Stimulated activated CD4-positive, alpha-beta T cell treated with anti-CD3 and anti-CD28 coated beads, Interleukin-1b, Interleukin-23, amount 100 ng/mL, for 4 hours (primary cell): ENCODE measurements at regions not wholly inside any gene's neighbourhood (a gene's known extent, or its start where the extent isn't known, plus 50 kb on each side); places are given as distances from the start of the nearest gene placed in this dataset.

Source experiments
- DNase-seq, 2 donors: peaks; one replicate each; pipeline ENCODE4 v3.0.0-alpha.2; 2020; ENCODE audit warnings: low read depth in 2 of 2

DNA sequence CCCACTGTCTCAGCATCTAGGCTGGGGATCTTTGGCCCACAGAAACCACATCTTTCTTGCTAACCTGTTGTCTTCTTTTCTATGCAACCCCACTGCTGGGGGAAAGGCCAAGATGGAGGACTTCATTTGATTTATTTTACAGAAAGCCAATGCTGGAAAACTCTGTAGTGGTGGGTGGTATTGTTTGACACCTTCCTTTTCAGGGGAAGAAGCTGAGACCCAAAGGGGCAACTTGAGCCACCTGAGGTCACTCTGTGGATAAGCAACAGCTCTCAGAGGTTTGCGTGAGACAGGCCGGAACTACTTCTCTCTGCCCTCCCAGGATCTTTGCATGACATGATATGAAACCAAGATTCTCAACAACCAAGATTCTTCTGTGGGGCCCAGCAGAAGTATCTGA is 645.2 kb downstream of the VRK1 start:
- no peak for DNase-seq

DNA sequence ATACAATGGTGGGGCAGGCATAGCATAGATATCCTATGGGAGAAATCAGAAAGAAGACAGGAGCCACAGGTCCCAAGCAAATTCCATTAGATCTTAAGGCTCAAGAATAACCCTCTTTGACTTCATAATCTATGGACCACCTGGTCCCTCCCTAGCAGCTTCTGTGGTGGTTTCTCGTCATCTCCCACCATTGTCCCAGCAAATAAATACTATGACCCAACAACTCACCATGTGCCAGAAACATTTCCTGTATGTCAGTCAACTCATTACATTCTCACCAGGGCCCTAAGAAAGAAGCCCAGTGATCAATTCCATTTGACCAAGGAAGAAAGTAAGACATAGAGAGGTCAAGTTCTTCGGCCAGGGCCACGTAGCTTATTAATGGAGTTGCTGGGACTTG is 646.2 kb downstream of the VRK1 start:
- no peak for DNase-seq

DNA sequence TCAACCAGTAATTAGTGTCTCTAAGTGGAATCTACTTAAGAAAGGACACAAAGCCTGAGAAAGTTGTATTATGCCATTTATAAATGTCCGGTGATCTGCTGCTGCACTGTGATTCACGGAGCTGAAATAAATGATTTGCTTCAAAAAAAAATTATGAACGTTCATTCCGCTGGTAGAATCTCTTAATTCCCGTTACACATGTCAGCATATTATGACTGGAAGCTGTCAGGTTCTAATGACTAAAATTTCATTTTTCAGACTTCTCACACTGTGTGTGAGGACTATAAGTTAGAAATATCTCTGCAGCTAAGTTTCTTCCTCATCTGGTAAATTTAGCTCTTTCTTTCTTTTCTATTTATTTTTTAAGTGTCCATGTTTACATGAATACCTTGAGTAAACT is 647.1 kb downstream of the VRK1 start:
- DNase-seq, result no peak

DNA sequence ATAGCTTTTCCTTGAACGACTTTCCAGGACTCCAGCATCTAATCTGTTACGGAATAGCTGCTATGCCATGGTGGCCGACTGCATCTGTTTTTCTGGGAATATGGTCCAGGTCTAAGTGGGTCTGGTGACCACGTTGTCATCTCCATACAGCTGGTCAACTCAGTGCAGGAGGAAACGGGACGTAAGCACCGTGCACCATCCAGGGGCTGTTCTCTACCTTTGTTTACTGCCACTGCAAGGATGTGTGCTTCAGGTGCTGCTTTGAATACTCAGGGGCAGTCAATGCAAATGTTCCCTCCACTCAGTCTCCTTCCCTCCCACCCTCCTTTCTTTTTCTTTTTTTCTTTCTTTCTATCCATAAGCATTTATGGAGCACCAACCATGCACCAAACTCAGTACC is 648.2 kb downstream of the VRK1 start:
- DNase-seq, result no peak

DNA sequence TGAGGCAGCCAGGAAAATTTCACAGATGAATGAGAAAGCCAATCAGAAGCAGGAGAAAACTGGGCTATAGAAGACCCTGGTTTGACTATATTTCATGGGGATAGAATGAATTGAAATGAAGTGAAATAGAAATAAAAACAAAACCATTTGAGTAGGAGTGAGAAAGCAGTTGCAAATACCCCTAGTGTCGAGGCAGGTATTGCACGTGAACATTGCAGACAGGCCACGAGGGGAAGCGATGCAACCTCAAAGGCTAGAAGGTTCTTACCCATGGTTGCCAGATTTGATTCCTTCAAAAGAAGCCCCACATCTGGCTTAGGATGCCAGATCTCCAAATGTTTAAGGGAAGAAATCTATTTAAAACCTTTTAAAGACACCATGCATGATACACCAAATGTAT is 648.9 kb downstream of the VRK1 start:
- no peak for DNase-seq

DNA sequence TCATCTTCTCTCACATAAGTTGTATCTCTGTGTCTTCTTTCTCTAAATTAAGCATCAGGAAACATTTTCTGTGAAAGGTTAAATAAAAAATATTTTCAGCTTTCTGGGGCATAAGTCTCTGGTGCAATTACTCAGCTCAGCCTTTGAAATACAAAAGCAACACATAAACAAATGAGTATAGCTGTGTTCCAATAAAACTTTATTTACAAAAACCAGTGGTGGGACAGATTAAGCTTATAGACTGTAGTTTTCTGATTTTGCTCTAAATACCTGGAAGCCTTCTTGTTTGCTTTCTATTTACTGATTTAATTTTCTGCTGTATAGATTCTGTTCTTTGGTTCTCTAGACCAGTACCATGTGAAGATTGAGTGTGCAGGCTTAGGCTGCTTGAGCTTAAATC is 655.1 kb downstream of the VRK1 start:
- DNase-seq, result no peak

DNA sequence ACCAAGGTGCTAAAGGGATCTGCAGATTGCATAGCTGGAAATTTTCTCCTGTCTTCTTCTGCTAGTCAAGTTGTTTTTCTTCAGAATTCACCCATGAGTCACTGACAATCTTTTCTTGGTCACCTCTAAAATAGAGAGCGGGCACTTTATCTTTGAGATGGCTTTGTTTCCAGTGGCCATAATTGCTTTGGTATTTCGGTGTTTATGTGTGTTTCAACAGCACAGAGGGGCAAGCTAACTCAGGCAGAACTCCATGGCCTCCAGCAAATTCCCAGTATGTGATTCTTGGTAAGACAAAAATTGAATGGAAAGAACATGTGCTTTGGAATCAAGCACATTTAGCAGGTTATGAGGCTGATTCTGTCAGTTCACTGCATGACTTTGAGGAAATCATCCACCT is 656.8 kb downstream of the VRK1 start:
- no peak for DNase-seq

DNA sequence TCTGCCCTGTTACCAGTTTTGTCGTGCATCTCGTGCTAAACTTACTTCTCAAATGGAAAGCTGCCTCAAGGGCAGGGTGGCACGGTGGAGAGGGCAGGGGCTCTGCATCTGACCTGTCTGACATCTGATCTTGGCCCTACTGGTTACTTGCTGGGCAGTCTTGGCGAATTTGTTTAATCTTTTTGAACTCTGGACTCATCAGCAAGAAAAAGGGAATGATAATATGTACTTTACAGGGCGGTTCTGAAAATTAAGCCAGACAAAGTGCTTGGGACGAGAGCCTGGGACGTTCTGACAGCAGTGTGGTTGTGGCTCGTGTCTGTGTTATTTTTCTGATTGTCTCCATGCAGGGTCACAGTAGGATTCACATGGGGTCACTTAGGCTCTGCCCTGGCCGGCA is 659.3 kb downstream of the VRK1 start:
- DNase-seq, result no peak

DNA sequence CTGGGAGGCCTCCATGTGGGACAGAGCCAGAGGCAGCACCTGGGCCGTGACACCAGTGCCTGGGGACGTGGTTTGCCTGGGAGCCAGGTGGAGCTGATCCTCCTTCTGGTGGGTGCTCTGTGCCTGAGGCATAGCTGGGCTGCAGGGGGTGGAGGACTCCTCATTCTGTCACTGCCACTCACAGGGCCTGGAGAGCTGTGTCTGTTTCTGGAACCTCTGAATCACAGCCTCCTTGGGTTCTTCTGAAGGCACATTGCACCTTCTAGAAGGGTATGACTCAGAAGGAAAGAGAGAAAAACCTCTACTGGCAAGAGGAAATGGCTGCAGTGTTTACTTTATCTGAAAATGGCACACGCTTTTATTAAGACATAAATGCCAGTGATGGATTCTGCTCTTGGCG is 659.8 kb downstream of the VRK1 start:
- DNase-seq, result peak; percentile 46 to 61

DNA sequence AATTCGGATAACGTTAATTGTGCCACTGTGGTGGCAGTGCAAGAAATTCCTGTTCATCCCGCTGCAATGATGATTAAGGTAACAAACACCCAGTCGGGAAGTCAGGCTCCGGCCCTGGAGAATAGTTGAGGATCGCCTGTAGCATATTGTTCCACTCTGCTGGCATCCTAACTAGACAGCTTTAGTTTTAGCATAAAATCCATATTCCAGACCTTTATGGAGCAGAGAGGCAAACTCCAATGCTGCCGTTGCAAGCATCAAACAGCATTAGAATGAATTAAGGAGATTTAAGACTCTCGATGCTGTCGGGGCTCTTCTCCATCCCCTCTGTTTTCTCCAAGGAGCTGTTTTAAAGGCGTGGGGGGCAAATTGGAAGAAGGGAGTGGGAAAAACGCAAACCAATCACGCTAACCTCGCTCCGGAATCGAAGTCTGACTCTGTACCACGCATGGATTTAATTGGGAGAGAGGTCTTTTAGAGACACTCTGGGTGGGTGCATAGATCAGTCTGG is 660.4 kb downstream of the VRK1 start:
- DNase-seq, result no peak

DNA sequence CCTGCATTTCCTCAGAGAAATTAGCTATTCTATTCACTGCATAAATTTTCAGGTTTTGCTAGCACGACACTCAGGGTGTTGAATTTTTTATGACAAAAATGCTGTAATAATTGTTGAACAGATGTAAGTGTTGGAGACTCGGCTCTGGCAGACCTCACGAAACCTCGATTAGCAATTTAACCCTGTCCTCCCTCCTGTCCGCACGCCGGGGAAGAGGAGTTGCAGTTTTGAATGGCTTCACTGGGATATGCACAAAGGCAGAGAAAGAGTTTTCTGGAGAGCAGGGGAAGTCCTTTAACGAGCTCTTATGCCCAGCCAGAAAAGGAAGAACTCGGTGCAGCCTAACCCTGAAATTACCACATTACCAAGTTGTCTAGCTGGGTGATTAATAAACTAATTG is 661.1 kb downstream of the VRK1 start:
- no peak for DNase-seq

DNA sequence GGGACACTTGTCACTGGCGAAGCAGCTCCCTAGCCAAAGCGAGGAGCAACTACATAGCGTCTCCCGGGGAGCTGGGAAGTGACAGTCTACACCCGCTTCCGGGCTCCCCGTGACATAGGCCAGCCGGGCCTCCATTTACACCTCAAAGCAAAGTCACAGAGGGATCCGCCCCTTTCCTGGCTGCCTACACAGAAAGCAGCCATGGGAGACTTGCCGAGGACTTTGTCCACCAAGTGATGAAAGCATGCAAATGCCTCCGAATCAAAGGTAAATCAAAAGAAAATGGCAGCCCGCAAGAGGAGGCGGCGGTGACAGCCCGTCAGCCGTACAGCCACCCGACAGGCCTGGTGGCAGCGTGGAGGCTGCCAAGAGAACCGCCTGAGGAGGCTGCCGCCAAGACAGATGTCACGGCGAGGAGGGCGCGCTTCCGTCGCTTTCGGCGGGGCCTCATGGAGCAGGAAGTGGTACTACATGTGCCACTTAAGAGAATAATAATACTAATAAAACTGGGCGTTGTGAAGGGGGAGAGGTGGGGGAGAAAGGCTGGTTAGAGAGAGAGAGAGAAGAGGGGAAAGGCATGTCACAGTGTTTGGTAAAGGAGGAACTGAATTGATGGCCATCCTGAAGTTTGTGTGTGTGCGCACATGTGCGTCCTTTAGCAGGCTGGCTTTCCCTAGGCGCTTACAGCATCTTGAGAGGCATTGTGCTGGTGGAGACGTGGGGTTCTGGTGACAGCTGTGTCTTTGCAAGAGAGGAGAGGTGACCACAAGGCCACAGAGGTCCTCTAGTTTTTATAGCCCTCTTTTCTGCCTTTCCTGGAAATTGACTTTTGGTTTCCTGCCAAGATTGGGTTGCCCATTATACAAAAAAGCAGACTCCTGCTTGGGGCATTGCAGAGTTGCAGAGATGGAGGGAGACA is 661.7 kb downstream of the VRK1 start:
- DNase-seq, result peak; percentile 63 to 64

DNA sequence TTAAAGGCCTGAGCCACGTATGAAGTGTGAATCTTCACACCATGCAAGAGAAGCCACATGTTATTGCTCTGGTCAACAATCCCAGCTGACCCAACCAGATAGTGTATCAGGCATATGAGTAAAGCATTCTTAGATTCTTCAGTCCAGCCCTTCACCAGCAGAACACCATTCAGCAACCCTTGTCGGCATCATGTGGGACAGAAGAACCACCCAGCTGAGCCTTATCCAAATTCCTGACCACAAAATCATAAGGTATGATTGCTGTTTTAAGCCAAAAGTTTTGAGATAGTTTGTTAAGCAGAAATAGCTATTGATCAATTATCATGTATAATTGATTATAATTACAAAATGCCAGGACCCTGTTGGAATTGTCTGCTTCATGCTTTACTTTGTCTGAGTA is 664.9 kb downstream of the VRK1 start:
- DNase-seq, result no peak

DNA sequence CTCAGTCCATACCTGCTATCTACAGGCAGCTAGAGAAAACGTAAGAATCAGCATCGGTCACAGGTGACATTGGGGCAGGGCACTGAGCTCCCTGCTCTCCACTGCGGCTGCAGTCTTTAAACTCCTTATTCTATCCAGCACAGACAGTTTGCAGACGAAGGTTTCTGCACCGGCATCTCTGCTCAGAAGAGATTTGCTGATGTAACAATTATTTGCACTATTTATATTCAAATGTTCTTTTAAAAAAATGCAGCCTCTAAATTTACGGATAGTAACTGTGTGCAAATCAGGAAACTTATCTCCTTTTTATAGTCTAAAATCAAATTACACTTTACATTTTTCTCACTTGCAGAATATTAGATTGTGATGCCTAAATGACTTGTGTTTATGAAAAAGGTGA is 671.0 kb downstream of the VRK1 start:
- DNase-seq, result no peak

DNA sequence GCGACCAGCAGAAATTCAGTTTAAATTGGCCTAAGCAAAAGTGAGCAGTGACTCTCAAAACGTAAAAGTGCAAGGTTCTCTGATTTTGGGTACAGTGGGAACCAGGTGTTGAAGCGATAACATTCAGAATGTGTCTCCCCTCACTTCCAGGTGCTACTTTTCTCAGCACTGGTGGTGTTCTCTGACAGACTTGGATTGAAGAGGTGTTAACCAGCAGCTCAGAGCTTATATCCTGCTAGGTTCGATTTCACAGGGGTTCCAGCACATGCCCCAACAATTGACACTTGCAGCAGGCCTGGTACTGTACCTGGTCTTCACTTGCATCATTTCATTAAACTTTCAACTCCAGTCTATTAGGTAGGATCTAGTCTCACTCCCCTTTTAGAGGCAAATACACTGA is 680.2 kb downstream of the VRK1 start:
- DNase-seq, result no peak

DNA sequence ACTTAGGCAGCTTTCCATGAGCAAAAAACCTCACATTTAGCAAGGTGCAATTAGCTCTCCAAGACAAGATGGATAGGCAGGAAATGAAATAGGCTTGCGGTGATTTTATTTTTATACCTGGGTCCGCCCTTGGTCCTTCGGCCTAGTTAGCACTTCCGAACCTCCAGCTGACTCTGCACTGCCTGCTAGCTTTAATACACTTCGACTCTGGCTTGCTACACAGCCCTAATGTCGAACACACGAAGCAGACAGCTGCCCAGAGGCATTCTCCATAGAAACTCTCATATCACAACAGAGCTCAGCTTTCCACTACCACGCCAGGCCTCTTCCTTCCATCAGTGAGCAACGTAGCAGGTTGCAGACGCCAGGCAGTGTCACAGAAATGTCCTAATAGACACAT is 688.0 kb downstream of the VRK1 start:
- no peak for DNase-seq

DNA sequence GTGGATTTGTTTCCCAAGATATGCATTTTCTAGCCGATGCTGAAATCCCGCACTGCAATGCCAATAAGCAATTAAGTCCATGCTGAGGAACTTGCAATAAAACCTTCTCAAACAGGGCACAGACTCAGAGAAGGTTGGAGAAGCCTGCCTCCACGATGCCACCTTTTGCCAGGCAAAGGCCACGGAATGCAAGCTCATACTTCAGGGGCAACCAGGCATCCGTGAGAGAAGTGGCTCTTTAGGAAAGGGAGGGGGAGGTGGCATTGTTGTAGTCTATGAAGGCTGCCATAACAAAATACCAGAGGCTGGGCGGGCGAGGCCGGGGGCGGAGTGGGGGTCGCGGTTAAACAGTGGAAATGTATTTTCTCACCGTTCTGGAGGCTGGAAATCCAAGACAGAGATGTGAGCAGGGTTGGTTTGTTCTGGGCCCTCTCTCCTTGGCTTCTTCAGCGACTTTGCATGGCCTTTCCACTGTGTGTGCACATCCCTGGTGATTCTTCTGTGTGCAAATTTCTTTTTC is 689.5 kb downstream of the VRK1 start:
- DNase-seq, result no peak

DNA sequence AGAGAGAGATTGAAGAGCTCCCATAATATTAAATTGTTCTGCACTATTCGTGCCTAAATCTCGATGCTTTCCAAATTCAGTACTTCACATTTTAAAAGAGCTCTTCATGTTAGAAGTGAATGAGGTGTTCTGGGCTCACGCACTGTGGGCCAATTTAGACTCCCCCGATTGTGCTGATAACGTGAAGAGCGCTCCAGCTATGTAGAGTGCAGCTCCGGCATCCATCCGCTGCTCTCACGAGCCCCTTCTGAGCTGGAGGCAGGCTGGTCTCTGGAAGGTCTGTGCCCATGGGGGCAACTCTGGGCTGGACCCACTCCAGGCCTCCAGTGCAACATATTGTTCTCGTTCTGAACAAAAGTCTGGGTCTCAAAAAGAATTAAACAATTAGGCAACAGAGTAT is 692.6 kb downstream of the VRK1 start:
- no peak for DNase-seq

DNA sequence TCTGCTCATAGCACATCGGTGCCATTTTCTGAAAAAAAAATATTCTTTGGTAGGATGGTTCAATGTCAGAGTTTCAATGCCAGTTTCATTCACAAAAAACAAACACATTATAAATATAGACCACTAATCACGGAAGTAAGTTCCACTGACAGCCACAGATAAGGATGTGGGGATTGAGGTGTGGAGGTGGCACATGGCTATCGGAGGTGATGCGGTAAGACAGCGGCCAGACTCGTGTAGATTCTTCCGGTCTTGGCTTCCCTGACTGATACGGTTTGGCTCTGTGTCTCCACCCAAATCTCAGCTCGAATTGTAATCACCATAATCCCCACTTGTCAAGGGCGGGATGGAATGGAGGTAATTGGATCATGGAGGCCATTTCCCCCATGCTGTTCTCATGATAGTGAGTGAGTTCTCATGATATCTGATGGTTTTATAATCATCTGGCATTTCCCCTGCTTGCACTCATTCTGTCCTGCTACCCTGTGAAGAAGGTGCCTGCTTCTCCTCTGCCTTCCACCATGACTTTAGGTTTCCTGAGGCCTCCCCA is 693.4 kb downstream of the VRK1 start:
- no peak for DNase-seq

DNA sequence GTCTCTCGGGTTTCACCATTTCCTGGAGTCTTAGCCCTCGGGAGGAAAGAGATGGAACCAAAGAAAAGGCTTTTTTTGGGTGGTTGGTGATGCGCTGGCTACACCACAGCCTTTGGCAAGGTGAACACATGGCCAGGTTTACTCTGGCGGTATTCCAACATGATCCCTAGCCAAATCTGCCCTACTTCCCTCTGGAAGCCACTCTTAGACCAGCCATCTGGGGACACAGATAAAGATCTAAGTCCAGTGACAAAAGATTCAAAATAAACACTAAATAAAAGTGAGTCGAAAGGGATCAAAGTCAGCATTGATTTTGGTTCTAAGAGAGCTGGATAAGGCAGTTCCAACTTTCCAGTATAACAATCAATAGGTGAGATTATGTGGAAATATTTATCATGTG is 694.5 kb downstream of the VRK1 start:
- no peak for DNase-seq

DNA sequence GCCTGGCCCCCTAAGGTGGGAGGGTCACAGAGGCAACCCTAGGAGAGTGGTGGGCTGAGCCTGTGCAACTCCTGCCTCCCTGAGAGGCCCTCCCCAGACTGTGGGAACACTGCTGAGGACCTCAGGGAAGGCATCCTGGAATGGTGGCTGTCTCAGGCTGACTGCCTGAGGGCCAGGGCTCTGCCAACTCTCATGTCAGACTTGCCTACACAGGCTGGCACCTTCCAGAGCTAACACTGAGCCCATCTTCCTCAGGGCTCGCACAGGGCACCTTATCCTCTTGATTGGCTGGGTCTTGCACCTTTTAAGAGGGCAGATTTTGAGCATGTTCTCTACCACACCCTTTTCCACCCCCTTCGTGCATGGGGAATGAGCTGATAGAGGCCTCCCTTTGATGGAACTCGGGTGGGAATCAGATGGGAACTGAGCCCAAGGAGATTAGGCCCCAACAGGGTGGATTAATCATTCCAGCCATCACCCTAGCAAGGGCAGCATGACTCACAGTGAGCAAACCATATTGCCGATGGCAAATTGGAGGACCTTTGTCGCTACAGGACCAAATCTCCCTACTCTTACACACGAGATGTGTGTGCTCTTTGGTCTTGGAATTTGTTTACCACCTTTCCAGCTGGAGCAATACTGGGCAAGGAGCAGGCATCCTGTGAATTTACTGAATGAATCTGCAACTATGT is 702.8 kb downstream of the VRK1 start:
- no peak for DNase-seq

DNA sequence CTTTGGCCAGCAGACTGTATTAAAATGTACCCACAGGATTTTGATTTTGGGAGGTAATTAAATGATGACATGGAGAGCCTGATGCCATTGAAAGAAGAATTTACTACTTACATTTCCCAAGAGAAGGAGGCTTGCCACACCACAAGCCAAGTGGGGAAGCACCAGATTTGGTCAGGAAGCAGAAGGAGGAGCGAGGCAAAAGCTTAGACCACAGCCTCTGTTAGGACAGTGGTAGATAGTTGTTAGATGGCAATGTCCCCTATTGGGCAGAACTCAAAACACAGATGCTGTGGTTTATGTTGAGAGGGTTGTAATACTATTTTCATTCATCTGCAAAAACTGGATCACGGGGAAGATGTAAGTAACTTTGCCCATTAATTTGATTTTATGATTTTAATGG is 709.4 kb downstream of the VRK1 start:
- no peak for DNase-seq

DNA sequence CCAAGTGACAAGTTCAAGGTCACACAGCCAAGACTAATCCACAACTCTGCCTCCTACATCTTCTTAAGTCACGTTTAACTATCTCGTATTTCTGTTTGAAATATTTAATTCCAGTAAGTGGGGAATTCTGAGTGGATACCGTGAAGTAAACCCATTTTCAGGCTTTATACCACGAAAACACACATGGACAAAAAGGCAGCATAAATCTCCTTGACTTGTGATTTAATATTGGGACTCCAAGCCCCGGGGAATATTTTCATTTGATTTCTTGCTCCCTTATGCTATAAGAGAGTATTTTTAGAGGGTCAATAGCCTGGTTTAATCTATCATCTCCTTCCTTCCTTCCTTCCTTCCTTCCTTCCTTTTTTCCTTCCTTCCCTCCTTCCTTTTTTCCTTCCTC is 716.7 kb downstream of the VRK1 start:
- DNase-seq, result no peak
